ENCODE measurements at regions not wholly inside any gene's neighbourhood (a gene's known extent, or its start where the extent isn't known, plus 50 kb on each side); places are given as distances from the start of the nearest gene placed in this dataset.
"Not testable (repeated sequence)": the region's sequence is repeated elsewhere in the genome, so short reads cannot be mapped to it uniquely, and the experiment has no call there.

DNA sequence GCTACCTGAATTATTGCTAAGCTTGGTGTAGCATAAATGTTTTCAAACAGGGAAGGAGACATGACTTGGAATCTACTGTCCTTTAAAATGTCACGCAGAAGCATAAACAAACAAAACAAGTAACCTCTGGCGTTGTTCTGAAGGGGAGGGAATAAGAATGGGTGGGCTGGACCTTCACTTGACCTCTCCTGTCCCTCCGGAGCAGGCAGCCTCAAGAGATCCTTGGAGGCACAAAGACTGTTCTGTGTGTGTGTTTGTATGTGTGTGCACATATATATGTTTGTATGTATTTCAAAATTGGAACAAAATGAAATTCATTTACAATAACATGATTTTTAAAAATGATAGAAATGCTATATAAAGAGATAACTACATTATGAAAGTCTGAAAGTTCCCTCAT is 91.3 kb upstream of the DCLK2 start:
- no peak for DNase-seq (ENCODE audit: low spot score)

DNA sequence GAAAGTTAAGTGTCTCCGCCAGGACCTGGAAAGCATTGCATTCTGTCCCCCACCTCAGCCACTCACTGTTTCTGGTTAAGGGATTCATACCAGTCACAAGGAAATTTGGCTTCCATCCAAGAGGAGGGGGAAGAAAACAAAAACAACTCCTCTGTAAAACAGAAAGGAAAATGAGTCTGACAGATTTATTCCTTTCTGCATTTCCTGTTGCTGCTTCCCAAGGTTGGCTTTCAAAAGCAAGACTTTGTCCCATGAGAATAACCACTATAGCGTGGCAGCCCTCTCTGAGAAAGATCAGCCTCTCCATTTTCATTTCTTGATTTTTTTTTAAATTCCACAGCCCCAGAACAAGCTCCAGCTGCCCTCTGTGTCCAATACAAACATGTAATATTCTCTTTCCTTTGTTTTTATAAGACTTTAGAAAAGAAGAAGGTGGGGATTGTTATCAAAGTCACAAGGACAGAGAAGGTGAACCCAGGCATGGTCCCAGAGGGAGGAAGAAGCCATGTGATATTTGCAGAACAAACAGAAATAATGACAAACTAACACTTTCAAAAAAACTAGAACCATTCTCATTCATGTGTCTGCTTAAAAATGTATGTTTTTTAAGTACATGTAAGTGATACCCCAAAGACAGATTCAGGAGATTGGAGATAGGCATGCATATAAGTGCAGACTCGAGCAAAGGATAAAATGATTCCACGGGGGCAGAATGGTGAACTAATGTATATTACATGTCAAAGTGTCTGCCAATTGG is 90.7 kb upstream of the DCLK2 start:
- no peak for DNase-seq (ENCODE audit: low spot score)

DNA sequence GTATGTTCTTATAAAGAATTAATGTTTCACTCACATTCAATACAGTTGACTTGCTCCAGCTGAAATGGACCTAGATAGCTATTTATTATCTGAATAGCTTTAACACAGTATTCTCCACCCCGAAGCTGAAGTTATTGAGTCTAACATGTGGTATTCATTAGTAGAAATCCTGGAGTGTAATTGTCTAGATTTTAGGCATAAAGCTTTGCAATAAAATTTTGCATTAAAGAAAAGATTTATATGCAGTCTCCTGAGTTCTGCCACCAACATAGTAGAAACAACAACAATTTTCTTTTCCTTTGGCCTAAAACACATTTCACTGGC is 90.2 kb upstream of the DCLK2 start:
- no peak for DNase-seq (ENCODE audit: low spot score)

DNA sequence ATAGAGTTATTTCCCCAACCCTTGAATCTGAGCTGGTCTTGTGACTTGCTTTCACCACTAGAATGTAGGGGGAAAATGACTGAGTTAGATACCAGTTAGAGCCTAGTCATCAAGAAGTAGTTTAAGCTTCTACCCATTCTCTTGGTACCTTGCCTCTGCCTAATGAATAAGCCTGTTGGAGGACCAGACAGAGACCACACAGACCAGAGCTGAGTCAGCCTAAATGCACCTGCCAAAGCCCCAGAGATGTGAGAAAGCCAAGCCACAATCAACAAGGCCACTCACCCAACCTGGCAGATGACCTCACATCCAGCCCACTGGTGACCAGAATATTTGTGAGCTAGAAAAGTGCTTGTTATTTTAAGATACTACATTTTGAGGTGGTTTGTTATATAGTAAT is 85.2 kb upstream of the DCLK2 start:
- no peak for DNase-seq (ENCODE audit: low spot score)

DNA sequence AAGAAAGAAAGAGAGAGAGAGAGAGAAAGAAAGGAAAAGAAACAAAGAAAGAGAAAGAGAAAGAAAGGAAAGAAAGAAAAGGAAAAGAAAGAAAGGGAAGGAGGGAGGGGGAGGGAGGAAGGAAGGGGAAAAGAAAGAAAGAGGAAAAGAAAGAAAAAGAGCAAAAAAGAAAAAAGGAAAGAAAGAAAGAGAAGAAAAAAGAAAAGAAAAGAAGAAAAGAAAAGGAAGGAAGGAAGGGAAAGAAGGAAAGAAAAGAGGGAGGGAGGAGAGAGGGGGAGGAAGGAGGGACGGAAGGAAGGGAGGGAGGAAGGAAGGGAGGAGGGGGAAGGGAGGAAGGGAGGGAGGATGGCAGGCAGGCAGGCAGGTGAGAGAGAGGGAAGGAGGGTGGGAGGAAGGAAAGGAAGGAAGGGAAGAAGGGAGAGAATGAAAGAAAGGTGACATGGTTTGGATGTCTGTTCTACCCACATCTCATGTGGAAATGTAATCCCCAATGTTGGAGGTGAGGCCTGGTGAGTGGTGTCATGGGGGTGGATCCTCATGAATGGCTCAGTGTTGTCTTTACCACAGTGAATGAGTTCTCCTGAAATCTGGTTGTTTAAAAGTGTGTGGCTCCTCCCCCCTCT is 83.0 kb upstream of the DCLK2 start:
- DNase-seq (ENCODE audit: low spot score), result no peak

DNA sequence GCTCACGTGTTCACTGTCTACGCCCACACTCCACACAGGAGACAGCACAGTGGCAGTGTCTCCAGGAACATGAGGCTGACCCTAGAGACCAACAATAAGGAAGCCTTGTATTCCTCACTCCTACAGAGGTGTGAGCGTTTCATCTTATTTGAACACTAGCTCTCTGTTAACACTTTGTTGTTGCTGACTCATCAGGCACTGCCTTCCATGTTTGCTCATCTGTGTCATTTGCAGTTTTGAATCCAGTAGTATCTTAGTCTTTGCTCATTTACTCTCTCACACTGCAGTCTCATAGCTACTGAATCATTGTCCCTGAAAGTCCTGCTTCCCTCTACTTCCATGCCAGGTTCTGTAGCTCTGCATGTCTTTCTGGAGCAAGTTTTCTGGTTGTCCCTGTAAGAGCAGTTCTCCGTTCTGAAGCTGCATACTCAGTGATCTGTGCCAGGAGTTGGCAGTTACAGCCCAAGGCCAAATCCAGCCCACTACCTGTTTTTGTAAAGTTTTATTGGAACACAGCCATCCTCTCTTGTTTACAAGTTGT is 80.3 kb upstream of the DCLK2 start:
- no peak for DNase-seq (ENCODE audit: low spot score)

DNA sequence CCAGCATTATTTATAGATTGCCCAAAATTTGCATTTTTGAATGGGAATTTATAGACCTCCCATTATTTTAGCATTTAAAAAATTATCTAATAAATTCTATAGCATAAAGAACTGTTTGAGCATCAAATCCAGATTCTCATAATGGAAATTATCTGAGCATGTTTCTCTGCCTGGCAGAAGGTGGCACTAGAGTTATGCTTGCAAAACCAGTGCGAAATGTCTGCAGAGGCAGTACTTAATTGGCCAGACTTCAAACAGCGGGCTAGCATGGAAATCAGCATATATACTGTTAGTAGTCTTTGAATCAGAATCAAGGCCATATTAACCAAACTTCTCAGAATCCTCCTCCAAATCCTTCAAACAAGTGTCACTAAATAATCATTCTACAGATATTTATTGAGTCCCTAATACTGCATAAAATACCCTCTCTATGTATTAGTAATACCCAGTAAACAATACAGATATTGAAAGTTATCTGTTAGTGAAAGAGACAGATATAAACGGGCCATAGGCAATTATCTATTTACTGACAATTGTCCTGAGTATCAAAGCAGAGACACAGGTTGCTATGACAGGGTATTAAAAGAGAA is 78.7 kb upstream of the DCLK2 start:
- peak; percentile 65 for DNase-seq (ENCODE audit: low spot score)

DNA sequence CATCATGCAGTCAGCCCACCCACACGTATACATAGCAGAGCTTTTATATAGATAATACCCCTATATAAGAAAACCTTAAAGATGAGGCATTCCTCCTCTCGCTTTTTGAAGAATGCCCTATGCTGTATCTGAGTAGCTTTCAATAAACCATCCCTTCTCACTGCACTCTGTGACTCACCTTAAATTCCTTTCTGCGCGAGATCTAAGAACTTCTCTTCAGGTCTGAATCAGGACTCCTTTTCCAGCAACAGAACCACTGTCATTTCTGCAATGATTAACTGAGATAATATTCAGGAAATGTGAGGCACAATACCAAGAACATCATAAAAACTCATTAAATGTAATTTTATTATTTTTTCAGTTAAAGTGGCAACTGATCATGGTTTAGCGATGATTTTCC is 76.4 kb upstream of the DCLK2 start:
- DNase-seq (ENCODE audit: low spot score), result no peak

DNA sequence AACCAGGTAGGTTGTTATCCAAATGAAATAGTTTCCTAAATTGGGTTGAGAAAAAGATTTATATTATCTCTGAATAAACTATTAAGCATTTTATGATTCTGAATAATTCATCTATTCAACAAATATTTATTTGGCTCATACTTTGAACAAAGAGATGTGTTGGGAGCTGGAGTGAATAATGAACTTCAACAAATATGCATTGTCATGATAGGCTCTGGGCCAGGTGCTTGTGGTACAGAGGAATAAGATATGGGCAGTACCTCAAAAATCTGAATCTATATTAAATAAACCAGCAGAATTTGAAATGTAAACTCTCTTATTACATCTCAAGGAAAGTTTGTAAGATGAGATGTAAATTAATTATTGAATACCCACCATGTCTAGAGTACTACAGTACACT is 75.7 kb upstream of the DCLK2 start:
- no peak for DNase-seq (ENCODE audit: low spot score)

DNA sequence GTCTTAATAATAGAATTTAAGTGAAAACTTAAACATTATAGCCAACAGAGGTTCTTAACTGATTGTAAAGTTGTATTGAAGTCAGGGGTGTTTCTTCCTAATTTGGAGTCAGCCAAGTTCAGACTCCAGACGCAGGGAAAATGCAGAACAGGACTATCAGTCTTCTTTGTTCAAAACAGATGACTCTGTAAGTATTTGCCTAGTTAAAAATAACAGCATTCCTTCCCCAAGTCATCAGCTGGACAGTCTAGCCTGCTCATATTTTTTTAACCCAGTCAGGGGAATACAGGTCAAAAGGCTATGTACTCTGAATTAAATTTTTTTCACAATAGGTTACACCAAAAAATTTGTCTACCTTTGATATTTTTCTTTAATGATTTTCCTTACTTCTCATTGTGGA is 73.8 kb upstream of the DCLK2 start:
- no peak for DNase-seq (ENCODE audit: low spot score)

DNA sequence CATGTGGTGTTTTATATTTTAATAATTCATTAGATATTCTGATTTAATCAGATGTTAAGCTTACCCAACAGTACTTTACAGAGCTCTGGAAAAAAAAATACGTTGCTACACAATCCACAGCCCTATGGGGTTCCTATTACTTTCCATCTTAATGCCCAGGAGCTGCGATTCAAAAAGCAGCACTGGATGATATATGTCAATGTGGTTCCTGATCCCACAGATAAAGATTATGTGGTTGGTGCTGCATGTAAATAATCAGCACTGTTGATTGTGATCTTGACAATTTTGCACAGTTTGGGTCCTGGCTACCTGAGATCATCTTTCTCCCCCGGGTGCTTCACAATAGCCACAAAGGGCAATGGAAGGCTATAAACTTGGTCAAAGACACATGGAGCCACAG is 72.7 kb upstream of the DCLK2 start:
- no peak for DNase-seq (ENCODE audit: low spot score)

DNA sequence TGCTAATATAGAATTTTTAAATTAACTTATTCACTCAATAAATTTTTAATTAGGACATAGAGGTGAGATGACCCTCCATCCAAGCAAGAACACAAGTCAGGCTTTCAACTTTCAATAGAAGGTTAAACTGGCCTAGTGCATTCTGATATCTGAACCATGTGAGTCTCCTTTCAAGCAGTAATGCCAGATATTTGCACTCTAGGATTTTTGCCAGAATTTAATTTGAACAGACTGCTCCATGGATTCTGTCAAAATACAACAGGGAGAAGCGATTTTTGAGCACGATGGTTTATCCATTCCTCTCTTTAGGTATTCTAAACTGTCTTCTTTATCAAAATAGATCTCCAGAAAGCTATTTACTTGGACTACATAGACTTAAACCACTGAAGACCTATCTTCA is 72.0 kb upstream of the DCLK2 start:
- no peak for DNase-seq (ENCODE audit: low spot score)

DNA sequence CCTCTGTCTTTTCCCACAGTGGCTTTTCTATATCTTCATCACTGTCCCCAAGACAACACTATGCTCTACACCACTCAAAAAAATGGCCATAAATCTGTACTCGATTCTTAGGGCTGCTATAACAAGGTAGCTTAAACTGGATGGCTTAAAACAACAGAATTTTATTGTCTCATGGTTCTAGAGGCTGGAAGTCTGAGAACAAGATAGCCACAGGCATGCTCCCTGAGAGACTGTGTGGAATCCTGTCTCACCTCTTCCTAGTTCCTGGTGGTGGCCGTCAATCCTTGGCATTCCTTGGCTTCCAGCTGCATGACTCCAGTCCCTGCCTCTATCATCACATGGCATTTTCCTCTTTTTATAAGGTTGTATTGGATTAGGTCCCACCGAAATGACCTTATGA is 70.7 kb upstream of the DCLK2 start:
- no peak for DNase-seq (ENCODE audit: low spot score)

DNA sequence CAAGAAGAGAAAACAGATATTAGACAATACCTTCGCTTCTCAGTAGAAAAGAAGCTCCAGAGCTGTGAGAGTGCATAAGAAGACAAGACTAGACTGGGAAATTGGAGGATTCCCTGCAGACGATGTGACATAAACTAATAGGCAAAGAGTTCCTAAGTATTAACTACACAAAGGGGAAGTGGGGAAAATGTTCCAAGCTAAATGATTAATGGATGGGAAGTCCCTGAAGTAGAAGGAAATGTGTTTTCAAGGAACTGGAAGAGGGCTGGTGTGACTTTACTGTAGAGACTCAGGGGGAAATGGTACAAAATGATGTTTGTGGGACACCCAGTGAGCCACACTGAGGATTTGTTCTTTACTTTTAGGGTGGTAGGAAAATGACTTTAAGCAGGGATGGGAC is 69.7 kb upstream of the DCLK2 start:
- DNase-seq (ENCODE audit: low spot score), result no peak

DNA sequence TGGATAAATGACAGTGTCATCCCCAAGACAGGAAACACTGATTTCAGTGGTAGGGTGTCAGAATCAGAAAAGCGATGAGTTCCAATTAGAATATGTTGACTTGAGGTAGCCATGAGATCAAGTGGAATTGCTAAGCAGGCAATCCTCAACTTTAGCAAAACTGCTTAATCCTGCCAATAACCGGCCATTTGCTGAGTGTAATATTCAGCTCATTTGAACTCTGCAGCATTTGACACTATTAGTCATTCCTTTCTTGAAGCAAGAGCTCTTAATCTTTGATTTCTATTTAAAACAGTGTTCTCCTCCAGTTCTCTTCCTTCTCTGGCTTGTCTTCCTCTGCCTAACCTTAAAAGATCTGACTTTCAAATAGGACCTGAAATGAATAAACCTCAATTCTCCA is 68.7 kb upstream of the DCLK2 start:
- DNase-seq (ENCODE audit: low spot score), result no peak

DNA sequence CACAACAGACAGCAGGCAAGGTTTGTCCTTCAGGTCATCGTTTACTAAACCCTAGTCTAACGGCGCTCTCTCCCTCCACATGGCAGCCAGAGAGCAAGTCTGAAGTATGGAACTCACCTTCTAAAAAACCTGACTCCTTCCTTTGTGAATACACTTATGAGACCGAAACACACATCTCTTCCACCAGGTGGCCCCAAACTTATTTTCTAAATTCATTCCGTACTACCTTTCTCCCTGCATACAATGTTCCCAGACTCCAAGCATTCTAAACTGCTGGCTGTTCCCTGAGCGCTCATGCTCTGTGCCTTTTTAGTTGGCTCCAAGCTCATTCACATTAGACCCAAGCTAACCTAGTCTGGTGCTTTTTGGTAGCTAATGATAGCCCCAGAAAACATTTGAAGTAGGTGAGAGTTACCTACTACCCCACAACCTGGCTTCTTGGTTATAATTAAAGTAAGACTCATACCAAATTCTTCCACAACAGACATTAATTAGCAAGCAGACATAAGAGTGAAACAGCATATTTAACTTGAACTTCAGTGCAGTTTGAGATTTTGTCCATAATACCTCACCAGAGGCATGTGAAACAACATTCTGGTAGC is 67.6 kb upstream of the DCLK2 start:
- peak; percentile 48 for DNase-seq (ENCODE audit: low spot score)

DNA sequence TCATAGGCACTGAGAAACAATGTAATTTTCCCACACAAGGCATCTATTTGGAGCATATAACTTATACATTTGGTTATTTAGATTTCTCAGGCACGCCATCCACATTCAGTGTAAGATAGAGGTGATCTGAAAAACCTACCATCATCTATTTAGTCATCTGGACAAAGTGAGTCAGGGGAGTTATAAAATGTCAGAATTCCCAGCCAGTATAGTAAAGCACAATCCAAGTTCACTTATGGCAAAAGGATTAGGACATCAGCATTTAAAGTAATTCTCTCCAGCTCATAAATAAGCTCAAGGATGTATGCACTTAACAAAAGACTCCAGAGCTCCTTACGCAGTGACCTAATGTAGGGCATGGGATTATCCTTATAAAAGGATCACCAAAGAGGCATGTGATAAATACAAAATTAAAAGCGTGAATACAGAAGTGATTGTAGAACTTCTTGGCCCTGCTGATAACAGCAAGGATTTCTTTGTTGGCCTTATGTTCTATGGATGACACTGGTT is 65.3 kb upstream of the DCLK2 start:
- no peak for DNase-seq (ENCODE audit: low spot score)

DNA sequence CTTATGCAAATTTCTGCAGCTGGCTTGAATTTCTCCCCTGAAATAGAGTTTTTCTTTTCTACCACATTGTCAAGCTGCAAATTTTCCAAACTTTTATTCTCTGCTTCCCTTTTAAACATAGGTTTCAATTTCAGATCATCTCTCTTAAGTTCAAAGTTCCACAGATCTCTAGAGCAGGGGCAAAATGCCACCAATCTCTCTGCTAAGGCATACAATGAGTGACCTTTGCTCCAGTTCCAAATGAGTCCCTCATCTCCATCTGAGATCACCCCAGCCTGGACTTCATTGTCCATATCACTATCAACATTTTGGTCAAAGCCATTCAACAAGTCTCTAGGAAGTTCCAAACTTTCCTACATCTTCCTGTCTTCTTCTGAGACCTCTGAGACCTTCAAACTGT is 62.3 kb upstream of the DCLK2 start:
- DNase-seq (ENCODE audit: low spot score), result not testable (repeated sequence)

DNA sequence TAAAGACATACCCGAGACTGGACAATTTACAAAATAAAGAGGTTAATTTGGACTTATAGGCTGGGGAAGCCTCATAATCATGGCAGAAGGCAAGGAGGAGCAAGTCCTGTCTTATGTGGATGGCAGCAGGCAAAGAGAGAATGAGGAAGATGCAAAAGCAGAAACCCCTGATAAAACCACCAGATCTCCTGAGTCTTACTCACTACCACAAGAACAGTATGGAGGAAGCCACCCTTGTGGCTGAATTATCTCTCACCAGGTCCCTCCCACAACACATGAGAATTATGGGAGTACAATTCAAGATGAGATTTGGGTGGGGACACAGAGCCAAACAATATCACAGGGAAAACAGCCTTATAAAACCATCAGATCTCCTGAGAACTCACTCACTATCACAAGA is 61.6 kb upstream of the DCLK2 start:
- DNase-seq (ENCODE audit: low spot score), result not testable (repeated sequence)

DNA sequence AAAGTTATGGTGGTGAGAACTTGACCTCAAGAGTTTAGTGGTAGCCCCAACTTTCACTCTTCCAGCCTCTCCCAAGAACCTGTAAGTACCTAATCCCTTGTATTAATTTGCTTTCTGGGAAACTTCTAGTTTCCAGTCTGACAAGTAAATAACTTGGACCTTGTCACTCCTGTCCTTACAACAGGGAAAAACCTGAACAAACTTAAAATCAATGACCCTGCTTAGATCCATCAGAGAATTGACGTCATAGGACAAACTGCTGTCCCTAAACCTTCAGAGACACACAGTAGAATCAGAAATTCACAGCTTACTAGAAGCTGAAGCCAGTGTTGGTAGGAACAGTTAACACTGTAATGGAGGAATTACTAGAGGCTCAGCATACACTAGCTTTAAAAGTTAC is 60.0 kb upstream of the DCLK2 start:
- no peak for DNase-seq (ENCODE audit: low spot score)

DNA sequence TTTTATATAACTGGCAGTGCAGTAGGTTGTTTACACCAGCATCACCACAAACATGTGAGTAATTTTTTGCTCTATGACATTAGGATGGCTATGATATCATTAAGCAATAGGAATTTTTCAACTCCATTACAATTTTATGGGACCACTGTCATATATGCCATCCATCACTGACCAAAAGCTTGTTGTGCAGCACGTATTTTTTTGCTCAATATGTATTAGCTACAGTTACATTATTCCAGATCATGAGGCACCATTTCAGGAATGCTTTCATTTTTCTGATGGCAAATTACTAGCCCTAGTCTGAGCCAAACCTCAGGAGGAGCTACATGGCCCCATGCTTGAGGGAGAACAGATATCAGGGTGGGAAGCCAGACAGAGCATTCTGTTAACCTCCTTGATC is 56.8 kb upstream of the DCLK2 start:
- no peak for DNase-seq (ENCODE audit: low spot score)

DNA sequence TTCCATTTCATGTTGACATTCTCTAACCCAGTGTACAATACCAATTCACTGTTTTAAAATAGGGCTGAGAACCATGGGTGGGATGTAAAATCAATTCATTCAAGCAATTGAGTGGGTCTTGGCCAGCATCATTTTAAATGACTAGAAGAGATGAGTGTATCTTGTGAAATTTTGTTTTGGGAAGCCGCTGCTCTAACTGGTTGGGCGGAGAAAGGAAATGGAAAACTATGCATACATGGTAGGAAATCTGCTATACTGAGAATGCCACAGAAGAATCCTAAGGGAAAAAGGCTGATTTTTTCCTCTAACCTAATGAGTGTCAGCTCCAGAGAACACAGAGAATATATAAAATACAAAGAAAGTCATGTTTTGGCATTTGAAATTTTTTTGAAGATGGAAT is 54.8 kb upstream of the DCLK2 start:
- DNase-seq (ENCODE audit: low spot score), result no peak

DNA sequence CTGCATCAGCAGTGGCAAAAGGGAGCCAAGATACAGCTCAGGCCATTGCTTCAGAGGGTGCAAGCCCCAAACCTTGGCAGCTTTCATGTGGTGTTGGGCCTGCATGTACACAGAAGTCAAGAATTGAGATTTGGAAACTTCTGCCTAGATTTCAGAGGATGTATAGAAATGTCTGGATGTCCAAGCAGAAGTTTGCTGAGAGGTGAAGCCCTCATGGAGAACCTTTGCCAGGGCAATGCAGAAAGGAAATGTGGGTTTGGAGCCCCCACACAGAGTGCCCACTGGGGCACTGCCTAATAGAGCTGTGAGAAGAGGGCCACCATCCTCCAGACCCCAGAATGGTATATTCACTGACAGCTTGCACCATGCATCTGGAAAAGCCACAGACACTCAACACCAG is 51.3 kb upstream of the DCLK2 start:
- DNase-seq (ENCODE audit: low spot score), result not testable (repeated sequence)
